ENCODE measurements at regions not wholly inside any gene's neighbourhood (a gene's known extent, or its start where the extent isn't known, plus 50 kb on each side); places are given as distances from the start of the nearest gene placed in this dataset.

DNA sequence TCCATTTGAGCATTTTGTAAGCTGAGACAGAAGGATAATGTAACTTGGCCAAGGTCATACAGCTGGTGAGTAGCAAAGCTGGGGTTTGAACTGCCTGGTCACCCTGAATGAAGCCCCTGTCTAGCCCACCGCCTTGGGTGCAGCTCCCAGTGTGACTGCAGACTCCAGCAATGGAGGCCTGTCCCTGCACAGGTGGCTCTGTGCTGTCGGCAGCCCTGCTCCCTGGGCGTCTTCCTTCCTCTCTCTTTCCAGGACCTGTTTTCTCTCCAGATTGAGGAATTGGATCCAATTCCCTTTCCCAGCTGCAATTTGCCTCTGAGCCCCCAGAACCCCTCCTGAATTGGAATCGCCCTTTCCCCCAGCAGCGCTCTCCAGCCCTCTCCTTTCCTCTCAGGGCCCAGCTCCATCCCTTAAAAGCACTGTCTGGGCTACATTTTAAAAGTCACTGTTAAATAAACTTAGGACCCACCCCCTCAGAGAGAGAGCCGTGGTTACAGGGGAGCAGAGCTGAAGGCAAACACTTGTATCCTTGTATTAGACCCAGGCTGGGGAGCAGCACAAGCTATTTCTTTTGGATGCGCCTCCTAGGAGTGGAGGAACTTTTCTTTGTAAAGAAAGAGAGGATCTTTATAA is 161.4 kb upstream of the LMO4 start:
- Histone ChIP-seq H3K4me2 (ENCODE audit: insufficient read depth, low read length) (no peak overlapping the region), H3K79me2 (ENCODE audit: control insufficient read depth, insufficient read depth, low read length) (no peaks in the 10 kb centered on the region), H3K9ac (replicated peaks; ENCODE audit: extremely low read depth, insufficient read depth, low read length) (no peak overlapping the region), H4K20me1 (replicated peaks; ENCODE audit: control insufficient read depth, extremely low read depth, insufficient read depth, low read length) (no peaks in the 10 kb centered on the region), H3K27me3 (ENCODE audit: control insufficient read depth in 2 of 2, insufficient read depth in 2 of 2, low read length in 2 of 2) (peaks cover 1 to 15% of the 10 kb centered on the region in 2 experiments), H3K9me3 (replicated peaks; ENCODE audit: control insufficient read depth, insufficient read depth, low read length) (no peaks in the 10 kb centered on the region), H3K4me1 (ENCODE audit: control insufficient read depth, extremely low read depth, insufficient read depth, low read length) (no peaks in the 10 kb centered on the region), H2AFZ (ENCODE audit: low read depth, low read length) (no peak overlapping the region), H3K36me3 (ENCODE audit: control insufficient read depth in 2 of 2, extremely low read depth in 1 of 2, insufficient read depth in 2 of 2, low read length in 2 of 2) (no peaks in the 10 kb centered on the region), H3K4me3 (replicated peaks in 1 of 3; ENCODE audit: insufficient read depth in 1 of 3, low read depth in 1 of 3, low read length in 3 of 3) (no peak overlapping the region), H3K27ac (ENCODE audit: insufficient read depth, low read depth, low read length) (no peak overlapping the region), H3K9me1 (replicated peaks; ENCODE audit: control insufficient read depth, extremely low read depth, insufficient read depth, low read length) (no peaks in the 10 kb centered on the region)
- DNase-seq (ENCODE audit: low read depth, low spot score) (no peak), FAIRE-seq (no peak)
- dilution Hi-C loops (cut with MboI; ENCODE audit: extremely low pct_ligation_motif_present, low sequenced_read_pairs) (no loop called here), intact Hi-C loops (cut with micrococcal nuclease) (no loop called here)
- no TSS peak for BruUV-seq (replicated peaks)
- POLR2A ChIA-PET: no interaction called here
- no peak for TF ChIP-seq MYC (IDR thresholded peaks at IDR 0.05; ENCODE audit: low read depth, low read length)
- TF ChIP-seq, protein P1, sequence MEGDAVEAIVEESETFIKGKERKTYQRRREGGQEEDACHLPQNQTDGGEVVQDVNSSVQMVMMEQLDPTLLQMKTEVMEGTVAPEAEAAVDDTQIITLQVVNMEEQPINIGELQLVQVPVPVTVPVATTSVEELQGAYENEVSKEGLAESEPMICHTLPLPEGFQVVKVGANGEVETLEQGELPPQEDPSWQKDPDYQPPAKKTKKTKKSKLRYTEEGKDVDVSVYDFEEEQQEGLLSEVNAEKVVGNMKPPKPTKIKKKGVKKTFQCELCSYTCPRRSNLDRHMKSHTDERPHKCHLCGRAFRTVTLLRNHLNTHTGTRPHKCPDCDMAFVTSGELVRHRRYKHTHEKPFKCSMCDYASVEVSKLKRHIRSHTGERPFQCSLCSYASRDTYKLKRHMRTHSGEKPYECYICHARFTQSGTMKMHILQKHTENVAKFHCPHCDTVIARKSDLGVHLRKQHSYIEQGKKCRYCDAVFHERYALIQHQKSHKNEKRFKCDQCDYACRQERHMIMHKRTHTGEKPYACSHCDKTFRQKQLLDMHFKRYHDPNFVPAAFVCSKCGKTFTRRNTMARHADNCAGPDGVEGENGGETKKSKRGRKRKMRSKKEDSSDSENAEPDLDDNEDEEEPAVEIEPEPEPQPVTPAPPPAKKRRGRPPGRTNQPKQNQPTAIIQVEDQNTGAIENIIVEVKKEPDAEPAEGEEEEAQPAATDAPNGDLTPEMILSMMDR (IDR thresholded peaks at IDR 0.05; ENCODE audit: extremely low read depth in 1 of 2, insufficient read depth in 1 of 2, low read depth in 1 of 2, low read length in 2 of 2): no peak
- no peak for TF ChIP-seq POLR2AphosphoS5 (IDR thresholded peaks at IDR 0.05; ENCODE audit: insufficient read depth, low read depth, low read length)
- TF ChIP-seq MAX (IDR thresholded peaks at IDR 0.05; ENCODE audit: insufficient read depth, insufficient read length): no peak
- no peak for TF ChIP-seq GATA2 (IDR thresholded peaks at IDR 0.05; ENCODE audit: insufficient read depth, insufficient read length, low read depth, low read length)
- no peak for TF ChIP-seq JUN (IDR thresholded peaks at IDR 0.05; ENCODE audit: borderline replicate concordance, insufficient read depth, insufficient read length, low read depth)
- no peak for TF ChIP-seq FOS (IDR thresholded peaks at IDR 0.05; ENCODE audit: borderline replicate concordance, insufficient read depth, low read length)
- CTCF ChIA-PET: interaction anchor here (0.7 kb wide), 1 partner anchor 13 kb away, joined by 3 read pairs; no protein-coding TSS in a partner anchor
